Caco-2 (cell line): ENCODE measurements at regions not wholly inside any gene's neighbourhood (a gene's known extent, or its start where the extent isn't known, plus 50 kb on each side); places are given as distances from the start of the nearest gene placed in this dataset.

ENCODE experiments used
- BruUV-seq: library from RNA; stranded (reverse); fragments of 400-500 nt; replicated peaks from 2 replicates; lab custom pipeline; 2021; lab: Mats Ljungman, UMichigan
- CTCF ChIA-PET: fragments of 300-600 bp; sonication (Branson Sonifier 250); formaldehyde crosslinking; loops from one replicate; lab custom pipeline; 2022; ENCODE audit warnings: antibody characterized with exemption; lab: Charles Lee
- POLR2A ChIA-PET: fragments of 300-600 bp; sonication (Branson Sonifier 250); formaldehyde crosslinking; loops from one replicate; lab custom pipeline; 2022; ENCODE audit warnings: antibody characterized with exemption; lab: Charles Lee
- DNase-seq, 2 experiments: peaks; one replicate each; pipeline versions ENCODE4 v3.0.0 to v3.0.0-alpha.2; 2020 to 2022
- H3K27me3 ChIP-seq: replicated peaks from 2 replicates; pipeline ENCODE4 v1.6.0; 2011; ENCODE audit warnings: low read length; ENCODE audit not compliant: control insufficient read depth, insufficient read depth
- H3K36me3 ChIP-seq: 2 replicates; pipeline ENCODE4 v1.5.1; 2011; ENCODE audit warnings: low read length; ENCODE audit not compliant: control insufficient read depth, insufficient read depth
- H3K4me1 ChIP-seq: fragments of 250-450 bp; sonication (Bioruptor Pico); 2 replicates; pipeline ENCODE4 v1.5.1; 2020; ENCODE audit warnings: mild to moderate bottlenecking
- H3K4me3 ChIP-seq: 2 replicates; pipeline ENCODE4 v1.5.1; 2011; ENCODE audit warnings: low read depth, mild to moderate bottlenecking, control low read depth, low read length
- H3K9me3 ChIP-seq: fragments of 250-450 bp; sonication (Bioruptor Pico); 2 replicates; pipeline ENCODE4 v1.5.1; 2020; ENCODE audit warnings: mild to moderate bottlenecking, moderate library complexity
- H3K27ac Mint-ChIP-seq: one replicate; pipeline ENCODE4 v1.8.0; 2022; ENCODE audit warnings: mixed read lengths; ENCODE audit not compliant: unreplicated experiment
- H3K27me3 Mint-ChIP-seq: one replicate; pipeline ENCODE4 v1.8.0; 2022; ENCODE audit warnings: mixed read lengths; ENCODE audit not compliant: insufficient read depth, unreplicated experiment
- H3K36me3 Mint-ChIP-seq: one replicate; pipeline ENCODE4 v1.8.0; 2022; ENCODE audit warnings: mild to moderate bottlenecking, mixed read lengths; ENCODE audit not compliant: insufficient read depth, unreplicated experiment
- H3K4me1 Mint-ChIP-seq: one replicate; pipeline ENCODE4 v1.8.0; 2022; ENCODE audit warnings: low read depth, mixed read lengths; ENCODE audit not compliant: unreplicated experiment
- H3K4me3 Mint-ChIP-seq: one replicate; pipeline ENCODE4 v1.8.0; 2022; ENCODE audit warnings: mild to moderate bottlenecking, moderate library complexity, mixed read lengths; ENCODE audit not compliant: unreplicated experiment
- H3K9me3 Mint-ChIP-seq: one replicate; pipeline ENCODE4 v1.8.0; 2022; ENCODE audit warnings: mixed read lengths; ENCODE audit not compliant: unreplicated experiment
- CTCF ChIP-seq, 2 experiments: fragments of 200-600 bp in 1 of 2; IDR thresholded peaks; 1 replicate in 1 of 2; 2 replicates in 1 of 2; pipeline versions ENCODE4 v1.5.1 to v1.8.0; 2011 to 2022; ENCODE audit warnings: antibody characterized with exemption in 1 of 2, control low read depth in 1 of 2, inconsistent platforms in 1 of 2, low read depth in 1 of 2, low read length in 1 of 2, mild to moderate bottlenecking in 1 of 2, moderate library complexity in 1 of 2; ENCODE audit not compliant: insufficient read depth in 1 of 2, severe bottlenecking in 1 of 2, unreplicated experiment in 1 of 2
- intact Hi-C: fragments of 100-400 bp; cut with micrococcal nuclease; formaldehyde crosslinking; loops from one replicate; pipeline ENCODE4 v1.10.0; 2022; ENCODE audit not compliant: unreplicated experiment

- BruUV-seq = no TSS peak
Measured at GRCh38 chr5:130992621-130993020, 172.4 kb downstream of the HINT1 start.

GRCh38 chr5:130992095-130992494 is 173.0 kb downstream of the HINT1 start:
- H3K4me3 Mint-ChIP-seq = no peak overlapping the region
- POLR2A ChIA-PET = no interaction called here
- H3K27ac Mint-ChIP-seq = no peak overlapping the region
- no peaks in the 10 kb centered on the region for H3K4me1 Mint-ChIP-seq
- Histone ChIP-seq H3K4me1 (no peaks in the 10 kb centered on the region), H3K9me3 (no peaks in the 10 kb centered on the region), H3K27me3 (no peaks in the 10 kb centered on the region), H3K36me3 (no peaks in the 10 kb centered on the region), H3K4me3 (no peak overlapping the region)
- H3K27me3 Mint-ChIP-seq = no peaks in the 10 kb centered on the region
- intact Hi-C loops = no loop called here
- CTCF ChIA-PET = no interaction called here
- H3K9me3 Mint-ChIP-seq = no peaks in the 10 kb centered on the region
- no TSS peak for BruUV-seq
- TF ChIP-seq CTCF (IDR thresholded peaks at IDR 0.05; ENCODE audit: insufficient read depth in 1 of 2, low read depth in 1 of 2, low read length in 1 of 2, severe bottlenecking in 1 of 2, unreplicated experiment in 1 of 2) = no peak
- H3K36me3 Mint-ChIP-seq = no peaks in the 10 kb centered on the region
- DNase-seq = no peak

More at GRCh38 chr5:130992621-130993020, 172.4 kb downstream of the HINT1 start:
- Mint-ChIP-seq H3K9me3 (no peaks in the 10 kb centered on the region), H3K36me3 (no peaks in the 10 kb centered on the region), H3K4me1 (no peaks in the 10 kb centered on the region), H3K4me3 (no peak overlapping the region), H3K27me3 (no peaks in the 10 kb centered on the region), H3K27ac (no peak overlapping the region)
- TF ChIP-seq CTCF (IDR thresholded peaks at IDR 0.05; ENCODE audit: insufficient read depth in 1 of 2, low read depth in 1 of 2, low read length in 1 of 2, severe bottlenecking in 1 of 2, unreplicated experiment in 1 of 2) = no peak
- Histone ChIP-seq H3K27me3 (no peaks in the 10 kb centered on the region), H3K4me3 (no peak overlapping the region), H3K4me1 (no peaks in the 10 kb centered on the region), H3K9me3 (no peaks in the 10 kb centered on the region), H3K36me3 (no peaks in the 10 kb centered on the region)
- ChIA-PET CTCF (no interaction called here), POLR2A (no interaction called here)
- intact Hi-C loops = no loop called here
- DNase-seq = no peak

DNA sequence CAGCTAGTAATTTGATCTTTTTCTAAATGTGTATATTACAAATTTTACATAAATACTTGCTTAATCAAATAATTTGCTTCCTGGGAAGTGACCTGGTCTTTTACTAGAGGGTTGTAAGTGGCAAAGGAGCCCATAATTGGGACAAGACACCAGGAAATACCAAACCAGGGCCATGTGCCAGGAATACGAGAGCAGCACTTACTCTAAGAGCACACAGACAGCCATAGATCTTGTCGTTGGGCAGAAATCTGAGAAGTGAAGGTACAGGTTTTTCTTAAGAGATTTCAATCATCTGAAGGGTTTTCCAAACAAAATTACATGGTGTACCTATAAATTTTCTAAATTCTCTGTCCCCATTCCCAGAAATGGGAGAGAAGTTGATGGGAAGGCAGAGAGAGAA is 179.3 kb downstream of the HINT1 start:
- Mint-ChIP-seq H3K4me3 (no peak overlapping the region), H3K4me1 (no peaks in the 10 kb centered on the region), H3K36me3 (no peaks in the 10 kb centered on the region), H3K27me3 (no peaks in the 10 kb centered on the region), H3K9me3 (peaks cover 13% of the 10 kb centered on the region), H3K27ac (no peak overlapping the region)
- no peaks in the 10 kb centered on the region for H3K4me1 ChIP-seq
- H3K4me3 ChIP-seq = no peak overlapping the region
- H3K27me3 ChIP-seq = no peaks in the 10 kb centered on the region
- H3K36me3 ChIP-seq = no peaks in the 10 kb centered on the region
- ChIA-PET CTCF (no interaction called here), POLR2A (no interaction called here)
- intact Hi-C loops = no loop called here
- no peak for DNase-seq
- peaks cover 3% of the 10 kb centered on the region for H3K9me3 ChIP-seq
- TF ChIP-seq CTCF (IDR thresholded peaks at IDR 0.05; ENCODE audit: insufficient read depth in 1 of 2, low read depth in 1 of 2, low read length in 1 of 2, severe bottlenecking in 1 of 2, unreplicated experiment in 1 of 2) = no peak
- BruUV-seq = no TSS peak
